ENCODE measurements at regions not wholly inside any gene's neighbourhood (a gene's known extent, or its start where the extent isn't known, plus 50 kb on each side); places are given as distances from the start of the nearest gene placed in this dataset.

- TF ChIP-seq, protein P1, sequence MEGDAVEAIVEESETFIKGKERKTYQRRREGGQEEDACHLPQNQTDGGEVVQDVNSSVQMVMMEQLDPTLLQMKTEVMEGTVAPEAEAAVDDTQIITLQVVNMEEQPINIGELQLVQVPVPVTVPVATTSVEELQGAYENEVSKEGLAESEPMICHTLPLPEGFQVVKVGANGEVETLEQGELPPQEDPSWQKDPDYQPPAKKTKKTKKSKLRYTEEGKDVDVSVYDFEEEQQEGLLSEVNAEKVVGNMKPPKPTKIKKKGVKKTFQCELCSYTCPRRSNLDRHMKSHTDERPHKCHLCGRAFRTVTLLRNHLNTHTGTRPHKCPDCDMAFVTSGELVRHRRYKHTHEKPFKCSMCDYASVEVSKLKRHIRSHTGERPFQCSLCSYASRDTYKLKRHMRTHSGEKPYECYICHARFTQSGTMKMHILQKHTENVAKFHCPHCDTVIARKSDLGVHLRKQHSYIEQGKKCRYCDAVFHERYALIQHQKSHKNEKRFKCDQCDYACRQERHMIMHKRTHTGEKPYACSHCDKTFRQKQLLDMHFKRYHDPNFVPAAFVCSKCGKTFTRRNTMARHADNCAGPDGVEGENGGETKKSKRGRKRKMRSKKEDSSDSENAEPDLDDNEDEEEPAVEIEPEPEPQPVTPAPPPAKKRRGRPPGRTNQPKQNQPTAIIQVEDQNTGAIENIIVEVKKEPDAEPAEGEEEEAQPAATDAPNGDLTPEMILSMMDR (IDR thresholded peaks at IDR 0.05), result no peak
- TF ChIP-seq EZH2 (IDR thresholded peaks at IDR 0.05), result no peak
Observed at GRCh38 chr5:5902678-5903646, 475.4 kb downstream of the MED10 start.

Measured in neural progenitor cell (in vitro differentiated cells).